ENCODE measurements at regions not wholly inside any gene's neighbourhood (a gene's known extent, or its start where the extent isn't known, plus 50 kb on each side); places are given as distances from the start of the nearest gene placed in this dataset.

DNA sequence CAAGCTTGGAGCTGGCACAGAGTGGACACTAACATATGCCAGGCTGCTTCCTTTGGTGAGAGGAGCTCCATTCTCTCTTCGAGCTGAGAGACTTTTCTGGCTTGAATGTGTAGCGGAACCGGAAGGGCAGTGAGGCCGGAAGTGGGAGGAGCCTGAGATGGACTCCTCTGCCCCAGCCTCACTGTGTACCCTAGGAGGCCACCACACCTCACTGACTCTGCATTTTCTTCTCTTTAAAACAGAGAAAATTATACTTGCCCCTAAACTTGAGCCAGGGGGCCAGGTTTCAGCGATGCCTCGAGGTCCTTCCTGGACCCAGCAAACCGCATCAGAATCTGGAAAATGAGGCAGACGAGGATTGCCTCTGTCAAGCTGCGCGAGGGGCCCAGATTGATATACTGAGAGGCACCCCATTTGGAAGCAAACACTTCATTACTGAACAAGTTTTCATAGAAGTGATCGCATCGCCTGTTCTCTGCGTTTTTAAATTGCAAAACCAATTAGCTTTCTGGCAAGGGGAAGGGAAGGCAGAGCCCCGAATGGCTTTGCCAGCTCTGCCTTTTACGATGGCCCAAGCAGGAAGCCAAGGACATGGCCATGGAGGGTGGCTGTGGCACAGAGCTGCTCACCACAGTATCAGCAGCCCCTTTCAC is 708.1 kb downstream of the PTPRU start:
- TF ChIP-seq EZH2 (IDR thresholded peaks at IDR 0.05; ENCODE audit: borderline replicate concordance, insufficient read depth, low read length, poor library complexity, severe bottlenecking) (no peak), POLR2AphosphoS5 (IDR thresholded peaks at IDR 0.05) (no peak), SMC3 (conservative IDR thresholded peaks at IDR 0.05; ENCODE audit: poor library complexity) (no peak), MXI1 (conservative IDR thresholded peaks at IDR 0.05; ENCODE audit: poor library complexity, severe bottlenecking) (no peak), EP300 (conservative IDR thresholded peaks at IDR 0.05; ENCODE audit: poor library complexity, severe bottlenecking) (no peak)
- TF ChIP-seq, protein P1, sequence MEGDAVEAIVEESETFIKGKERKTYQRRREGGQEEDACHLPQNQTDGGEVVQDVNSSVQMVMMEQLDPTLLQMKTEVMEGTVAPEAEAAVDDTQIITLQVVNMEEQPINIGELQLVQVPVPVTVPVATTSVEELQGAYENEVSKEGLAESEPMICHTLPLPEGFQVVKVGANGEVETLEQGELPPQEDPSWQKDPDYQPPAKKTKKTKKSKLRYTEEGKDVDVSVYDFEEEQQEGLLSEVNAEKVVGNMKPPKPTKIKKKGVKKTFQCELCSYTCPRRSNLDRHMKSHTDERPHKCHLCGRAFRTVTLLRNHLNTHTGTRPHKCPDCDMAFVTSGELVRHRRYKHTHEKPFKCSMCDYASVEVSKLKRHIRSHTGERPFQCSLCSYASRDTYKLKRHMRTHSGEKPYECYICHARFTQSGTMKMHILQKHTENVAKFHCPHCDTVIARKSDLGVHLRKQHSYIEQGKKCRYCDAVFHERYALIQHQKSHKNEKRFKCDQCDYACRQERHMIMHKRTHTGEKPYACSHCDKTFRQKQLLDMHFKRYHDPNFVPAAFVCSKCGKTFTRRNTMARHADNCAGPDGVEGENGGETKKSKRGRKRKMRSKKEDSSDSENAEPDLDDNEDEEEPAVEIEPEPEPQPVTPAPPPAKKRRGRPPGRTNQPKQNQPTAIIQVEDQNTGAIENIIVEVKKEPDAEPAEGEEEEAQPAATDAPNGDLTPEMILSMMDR (IDR thresholded peaks at IDR 0.05; ENCODE audit: poor library complexity, severe bottlenecking), result no peak
- TF ChIP-seq, protein P2, sequence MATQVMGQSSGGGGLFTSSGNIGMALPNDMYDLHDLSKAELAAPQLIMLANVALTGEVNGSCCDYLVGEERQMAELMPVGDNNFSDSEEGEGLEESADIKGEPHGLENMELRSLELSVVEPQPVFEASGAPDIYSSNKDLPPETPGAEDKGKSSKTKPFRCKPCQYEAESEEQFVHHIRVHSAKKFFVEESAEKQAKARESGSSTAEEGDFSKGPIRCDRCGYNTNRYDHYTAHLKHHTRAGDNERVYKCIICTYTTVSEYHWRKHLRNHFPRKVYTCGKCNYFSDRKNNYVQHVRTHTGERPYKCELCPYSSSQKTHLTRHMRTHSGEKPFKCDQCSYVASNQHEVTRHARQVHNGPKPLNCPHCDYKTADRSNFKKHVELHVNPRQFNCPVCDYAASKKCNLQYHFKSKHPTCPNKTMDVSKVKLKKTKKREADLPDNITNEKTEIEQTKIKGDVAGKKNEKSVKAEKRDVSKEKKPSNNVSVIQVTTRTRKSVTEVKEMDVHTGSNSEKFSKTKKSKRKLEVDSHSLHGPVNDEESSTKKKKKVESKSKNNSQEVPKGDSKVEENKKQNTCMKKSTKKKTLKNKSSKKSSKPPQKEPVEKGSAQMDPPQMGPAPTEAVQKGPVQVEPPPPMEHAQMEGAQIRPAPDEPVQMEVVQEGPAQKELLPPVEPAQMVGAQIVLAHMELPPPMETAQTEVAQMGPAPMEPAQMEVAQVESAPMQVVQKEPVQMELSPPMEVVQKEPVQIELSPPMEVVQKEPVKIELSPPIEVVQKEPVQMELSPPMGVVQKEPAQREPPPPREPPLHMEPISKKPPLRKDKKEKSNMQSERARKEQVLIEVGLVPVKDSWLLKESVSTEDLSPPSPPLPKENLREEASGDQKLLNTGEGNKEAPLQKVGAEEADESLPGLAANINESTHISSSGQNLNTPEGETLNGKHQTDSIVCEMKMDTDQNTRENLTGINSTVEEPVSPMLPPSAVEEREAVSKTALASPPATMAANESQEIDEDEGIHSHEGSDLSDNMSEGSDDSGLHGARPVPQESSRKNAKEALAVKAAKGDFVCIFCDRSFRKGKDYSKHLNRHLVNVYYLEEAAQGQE (IDR thresholded peaks at IDR 0.05; ENCODE audit: borderline replicate concordance), result no peak

Data from neural cell (in vitro differentiated cells).